ENCODE measurements at regions not wholly inside any gene's neighbourhood (a gene's known extent, or its start where the extent isn't known, plus 50 kb on each side); places are given as distances from the start of the nearest gene placed in this dataset.

GRCh38 chr2:191783416-191783815, 63.5 kb downstream of the CAVIN2 start:
- Histone ChIP-seq H3K9me3 (no peaks in the 10 kb centered on the region), H3K27ac (no peak overlapping the region), H3K36me3 (no peaks in the 10 kb centered on the region), H3K27me3 (no peaks in the 10 kb centered on the region), H3K4me1 (no peaks in the 10 kb centered on the region), H3K4me3 (replicated peaks in 1 of 3) (no peak overlapping the region)
- DNase-seq = no peak
- TF ChIP-seq CTCF (IDR thresholded peaks at IDR 0.05) (no peak), POLR2A (IDR thresholded peaks at IDR 0.05) (no peak)
- intact Hi-C loops (cut with DNase I) = no loop called here

All from thyroid gland (tissue), 4 donors.